MV-4-11 (cell line): ENCODE measurements at regions not wholly inside any gene's neighbourhood (a gene's known extent, or its start where the extent isn't known, plus 50 kb on each side); places are given as distances from the start of the nearest gene placed in this dataset.

ENCODE experiments used
- DNase-seq: peaks from one replicate; lab custom pipeline; 2025; lab: John Stamatoyannopoulos, UW

GRCh38 chr15:99440551-99441443 is 125.0 kb upstream of the MEF2A start:
- DNase-seq: no peak

GRCh38 chr15:99441444-99441800 is 124.4 kb upstream of the MEF2A start:
- DNase-seq: no peak

- no peak for DNase-seq
Observed at GRCh38 chr15:99441871-99442251, 123.9 kb upstream of the MEF2A start.

GRCh38 chr15:99442252-99442897 is 123.4 kb upstream of the MEF2A start:
- no peak for DNase-seq

- DNase-seq: no peak
Observed at GRCh38 chr15:99443056-99443756, 122.6 kb upstream of the MEF2A start.

GRCh38 chr15:99443768-99444446 is 121.9 kb upstream of the MEF2A start:
- DNase-seq: no peak

GRCh38 chr15:99445272-99445850 is 120.4 kb upstream of the MEF2A start:
- DNase-seq: no peak

GRCh38 chr15:99446565-99447496 is 119.0 kb upstream of the MEF2A start:
- no peak for DNase-seq

GRCh38 chr15:99447497-99448371 is 118.0 kb upstream of the MEF2A start:
- no peak for DNase-seq

- DNase-seq: no peak
Observed at GRCh38 chr15:99449514-99449913, 116.3 kb upstream of the MEF2A start.

GRCh38 chr15:99450896-99451358 is 114.9 kb upstream of the MEF2A start:
- DNase-seq: peak; percentile 17

- DNase-seq: no peak
Observed at GRCh38 chr15:99451484-99451883, 114.3 kb upstream of the MEF2A start.

- DNase-seq: no peak
Observed at GRCh38 chr15:99452010-99452409, 113.8 kb upstream of the MEF2A start.

GRCh38 chr15:99452728-99453636 is 112.8 kb upstream of the MEF2A start:
- peak; percentile 97 for DNase-seq

- no peak for DNase-seq
Observed at GRCh38 chr15:99453637-99454030, 112.2 kb upstream of the MEF2A start.

GRCh38 chr15:99454107-99454809 is 111.5 kb upstream of the MEF2A start:
- DNase-seq: no peak

- DNase-seq: peak; percentile 32
Observed at GRCh38 chr15:99454941-99455788, 110.6 kb upstream of the MEF2A start.
